Loucy (cell line): ENCODE measurements at regions not wholly inside any gene's neighbourhood (a gene's known extent, or its start where the extent isn't known, plus 50 kb on each side); places are given as distances from the start of the nearest gene placed in this dataset.

ENCODE experiments used
- H2AFZ ChIP-seq: fragments of 200-600 bp; sonication (generic); 2 replicates; pipeline ENCODE4 v1.6.0; 2016; ENCODE audit warnings: antibody characterized with exemption, mild to moderate bottlenecking, low read length, moderate library complexity
- H3F3A ChIP-seq: fragments of 200-600 bp; 2 replicates; pipeline ENCODE4 v1.6.0; 2016; ENCODE audit warnings: antibody characterized with exemption, low read depth, mild to moderate bottlenecking
- H3K27me3 ChIP-seq: fragments of 200-600 bp; sonication (generic); 2 replicates; pipeline ENCODE4 v1.6.1; 2014; ENCODE audit warnings: low read length, mild to moderate bottlenecking; ENCODE audit not compliant: insufficient read depth, poor library complexity, severe bottlenecking
- H3K36me3 ChIP-seq: fragments of 200-600 bp; sonication (generic); 2 replicates; pipeline ENCODE4 v1.6.1; 2016; ENCODE audit warnings: low read length; ENCODE audit not compliant: insufficient read depth
- H3K4me1 ChIP-seq: fragments of 200-600 bp; sonication (generic); 2 replicates; pipeline ENCODE4 v1.5.1; 2014; ENCODE audit warnings: low read length, mild to moderate bottlenecking; ENCODE audit not compliant: insufficient read depth, poor library complexity, severe bottlenecking
- H3K4me2 ChIP-seq: fragments of 200-600 bp; sonication (generic); 2 replicates; pipeline ENCODE4 v1.6.0; 2014; ENCODE audit warnings: antibody characterized with exemption, low read length, low read depth, mild to moderate bottlenecking; ENCODE audit not compliant: poor library complexity, severe bottlenecking
- H3K4me3 ChIP-seq: fragments of 200-600 bp; sonication (generic); 2 replicates; pipeline ENCODE4 v1.5.1; 2014; ENCODE audit warnings: low read length, mild to moderate bottlenecking, mixed read lengths; ENCODE audit not compliant: poor library complexity, severe bottlenecking
- H3K79me2 ChIP-seq: fragments of 200-600 bp; sonication (generic); 2 replicates; pipeline ENCODE4 v1.6.1; 2014; ENCODE audit warnings: low read length; ENCODE audit not compliant: insufficient read depth
- H3K9ac ChIP-seq: fragments of 200-600 bp; sonication (generic); 2 replicates; pipeline ENCODE4 v1.6.0; 2014; ENCODE audit warnings: mild to moderate bottlenecking, low read depth, low read length, moderate library complexity; ENCODE audit not compliant: poor library complexity, severe bottlenecking
- H3K9me2 ChIP-seq: fragments of 200-600 bp; sonication (generic); replicated peaks from 2 replicates; pipeline ENCODE4 v1.6.1; 2016; ENCODE audit warnings: low read depth, low read length, mixed read lengths
- H3K9me3 ChIP-seq: fragments of 200-600 bp; sonication (generic); 2 replicates; pipeline ENCODE4 v1.6.1; 2014; ENCODE audit warnings: mild to moderate bottlenecking, antibody characterized with exemption, low read length, low read depth; ENCODE audit not compliant: insufficient read depth
- H4K20me1 ChIP-seq: fragments of 200-600 bp; sonication (generic); 2 replicates; pipeline ENCODE4 v1.6.0; 2014; ENCODE audit warnings: antibody characterized with exemption, low read length, mild to moderate bottlenecking; ENCODE audit not compliant: insufficient read depth, poor library complexity, severe bottlenecking
- EZH2phosphoT487 ChIP-seq: fragments of 200-600 bp; IDR thresholded peaks from 2 replicates; pipeline ENCODE4 v1.6.1; 2018; ENCODE audit warnings: antibody characterized with exemption, mild to moderate bottlenecking, moderate library complexity, borderline replicate concordance
- TF ChIP-seq, protein P1 (sequence below): fragments of 200-600 bp; sonication (generic); conservative IDR thresholded peaks from 2 replicates; pipeline ENCODE4 v1.5.1; 2014; ENCODE audit warnings: mild to moderate bottlenecking, antibody characterized with exemption, low read length

DNA sequence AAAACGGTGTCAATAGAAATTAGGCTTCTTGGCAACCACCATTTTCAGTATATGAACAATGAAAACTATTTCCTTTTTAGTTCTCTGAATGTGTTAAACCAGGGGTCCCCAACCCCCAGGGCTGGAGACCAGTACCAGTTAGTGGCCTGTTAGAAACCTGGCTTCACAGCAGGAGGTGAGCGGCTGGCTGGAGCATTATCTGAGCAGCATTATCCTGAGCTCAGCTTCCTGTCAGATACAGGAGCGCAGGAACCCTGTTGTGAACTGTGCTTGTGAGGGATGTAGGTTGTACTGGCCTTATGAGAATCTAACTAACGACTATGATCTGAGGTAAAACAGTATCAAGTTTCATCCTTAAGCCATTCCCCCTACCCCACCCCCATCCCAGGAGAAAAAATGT is 328.7 kb downstream of the ZBBX start:
- Histone ChIP-seq H3K9me3 (no peaks in the 10 kb centered on the region), H3K9ac (no peak overlapping the region), H3K4me1 (no peaks in the 10 kb centered on the region), H3K4me2 (no peak overlapping the region), H3F3A (no peaks in the 10 kb centered on the region), H3K9me2 (no peaks in the 10 kb centered on the region), H3K79me2 (no peaks in the 10 kb centered on the region), H3K36me3 (no peaks in the 10 kb centered on the region), H3K4me3 (no peak overlapping the region), H2AFZ (no peak overlapping the region), H3K27me3 (no peaks in the 10 kb centered on the region), H4K20me1 (no peaks in the 10 kb centered on the region)
- TF ChIP-seq, protein P1, sequence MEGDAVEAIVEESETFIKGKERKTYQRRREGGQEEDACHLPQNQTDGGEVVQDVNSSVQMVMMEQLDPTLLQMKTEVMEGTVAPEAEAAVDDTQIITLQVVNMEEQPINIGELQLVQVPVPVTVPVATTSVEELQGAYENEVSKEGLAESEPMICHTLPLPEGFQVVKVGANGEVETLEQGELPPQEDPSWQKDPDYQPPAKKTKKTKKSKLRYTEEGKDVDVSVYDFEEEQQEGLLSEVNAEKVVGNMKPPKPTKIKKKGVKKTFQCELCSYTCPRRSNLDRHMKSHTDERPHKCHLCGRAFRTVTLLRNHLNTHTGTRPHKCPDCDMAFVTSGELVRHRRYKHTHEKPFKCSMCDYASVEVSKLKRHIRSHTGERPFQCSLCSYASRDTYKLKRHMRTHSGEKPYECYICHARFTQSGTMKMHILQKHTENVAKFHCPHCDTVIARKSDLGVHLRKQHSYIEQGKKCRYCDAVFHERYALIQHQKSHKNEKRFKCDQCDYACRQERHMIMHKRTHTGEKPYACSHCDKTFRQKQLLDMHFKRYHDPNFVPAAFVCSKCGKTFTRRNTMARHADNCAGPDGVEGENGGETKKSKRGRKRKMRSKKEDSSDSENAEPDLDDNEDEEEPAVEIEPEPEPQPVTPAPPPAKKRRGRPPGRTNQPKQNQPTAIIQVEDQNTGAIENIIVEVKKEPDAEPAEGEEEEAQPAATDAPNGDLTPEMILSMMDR, result no peak
- no peak for TF ChIP-seq EZH2phosphoT487

GRCh38 chr3:167033866-167034265 is 346.2 kb downstream of the ZBBX start:
- no peaks in the 10 kb centered on the region for H4K20me1 ChIP-seq
- H3K9me2 ChIP-seq, result no peaks in the 10 kb centered on the region
- H3K9me3 ChIP-seq, result no peaks in the 10 kb centered on the region
- H3K27me3 ChIP-seq, result no peaks in the 10 kb centered on the region
- H3K36me3 ChIP-seq, result no peaks in the 10 kb centered on the region
- no peak overlapping the region for H3K9ac ChIP-seq
- H3K4me3 ChIP-seq, result no peak overlapping the region
- H3K4me2 ChIP-seq, result no peak overlapping the region
- no peaks in the 10 kb centered on the region for H3K4me1 ChIP-seq
- H2AFZ ChIP-seq, result no peak overlapping the region
- no peaks in the 10 kb centered on the region for H3K79me2 ChIP-seq
- TF ChIP-seq EZH2phosphoT487, result no peak
- TF ChIP-seq, protein P1, result no peak
- H3F3A ChIP-seq, result no peaks in the 10 kb centered on the region

DNA sequence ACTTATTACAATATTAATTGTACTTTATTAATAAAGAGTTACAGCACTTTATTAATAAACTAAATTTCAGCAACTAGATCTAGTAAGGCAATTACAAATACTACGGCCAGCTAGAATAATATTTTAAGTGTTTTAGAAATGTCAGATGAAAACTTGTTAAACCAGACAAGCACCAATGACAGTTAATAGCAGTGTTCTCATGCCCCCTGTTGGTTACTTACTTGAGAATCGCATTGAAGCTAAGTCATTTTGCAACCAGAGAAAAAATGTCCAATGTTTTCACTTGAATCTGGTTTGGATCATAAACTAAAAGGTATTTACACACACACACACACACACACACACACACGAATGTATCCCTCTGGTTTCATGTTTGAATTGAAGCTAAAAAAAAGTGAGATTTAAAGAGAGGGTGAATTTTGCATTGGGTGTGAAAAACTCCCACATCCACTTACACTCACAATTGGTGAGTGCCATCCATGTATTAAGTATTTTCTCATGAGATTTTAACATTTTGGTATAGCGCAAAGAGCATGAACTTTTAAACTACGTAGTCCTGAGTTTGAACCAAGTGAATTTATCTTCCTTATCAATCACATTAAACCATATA is 347.7 kb downstream of the ZBBX start:
- Histone ChIP-seq H3F3A (no peaks in the 10 kb centered on the region), H3K4me1 (no peaks in the 10 kb centered on the region), H2AFZ (no peak overlapping the region), H3K27me3 (no peaks in the 10 kb centered on the region), H3K36me3 (no peaks in the 10 kb centered on the region), H3K4me2 (no peak overlapping the region), H3K9ac (no peak overlapping the region), H3K79me2 (no peaks in the 10 kb centered on the region), H3K9me3 (no peaks in the 10 kb centered on the region), H4K20me1 (no peaks in the 10 kb centered on the region), H3K9me2 (no peaks in the 10 kb centered on the region), H3K4me3 (no peak overlapping the region)
- TF ChIP-seq, protein P1, result peak; percentile 57
- TF ChIP-seq EZH2phosphoT487, result no peak
